Neural cell (in vitro differentiated cells): ENCODE measurements at regions not wholly inside any gene's neighbourhood (a gene's known extent, or its start where the extent isn't known, plus 50 kb on each side); places are given as distances from the start of the nearest gene placed in this dataset.

Experiments used
- H2AFZ ChIP-seq: fragments of 200-600, 300-800 bp; sonication (generic), shearing (Covaris generic); 2 replicates; pipeline ENCODE4 v1.6.0; 2014; ENCODE audit warnings: low read depth, mild to moderate bottlenecking, antibody characterized with exemption, low read length, moderate library complexity
- H3F3A ChIP-seq: fragments of 200-600 bp; shearing (Covaris generic); 2 replicates; pipeline ENCODE4 v1.6.1; 2016; ENCODE audit warnings: mild to moderate bottlenecking, moderate library complexity, mixed read lengths, antibody characterized with exemption, low read length; ENCODE audit not compliant: insufficient read depth, poor library complexity, severe bottlenecking
- H3K27ac ChIP-seq: fragments of 200-600, 300-800 bp; sonication (generic), shearing (Covaris generic); 2 replicates; pipeline ENCODE4 v1.5.1; 2014; ENCODE audit warnings: mild to moderate bottlenecking, low read length, moderate library complexity
- H3K27me3 ChIP-seq: fragments of 300-800, 200-600 bp; sonication (generic), shearing (Covaris generic); 2 replicates; pipeline ENCODE4 v1.6.0; 2014; ENCODE audit warnings: mild to moderate bottlenecking, low read depth, low read length, moderate library complexity; ENCODE audit not compliant: insufficient read depth
- H3K36me3 ChIP-seq: fragments of 300-800, 200-600 bp; sonication (generic), shearing (Covaris generic); 2 replicates; pipeline ENCODE4 v1.5.1; 2014; ENCODE audit warnings: mild to moderate bottlenecking, antibody characterized with exemption, low read length, moderate library complexity; ENCODE audit not compliant: insufficient read depth
- H3K4me2 ChIP-seq: fragments of 300-800, 200-600 bp; sonication (generic), shearing (Covaris generic); 2 replicates; pipeline ENCODE4 v1.6.0; 2014; ENCODE audit warnings: mild to moderate bottlenecking, low read length
- H3K4me3 ChIP-seq: fragments of 300-800, 200-600 bp; sonication (generic), shearing (Covaris generic); 2 replicates; pipeline ENCODE4 v1.5.1; 2014; ENCODE audit warnings: mild to moderate bottlenecking, low read length, moderate library complexity
- H3K79me2 ChIP-seq: fragments of 200-600 bp; shearing (Covaris generic); replicated peaks from 2 replicates; pipeline ENCODE4 v1.6.0; 2014; ENCODE audit warnings: mild to moderate bottlenecking, low read length, moderate library complexity; ENCODE audit not compliant: insufficient read depth
- H3K9ac ChIP-seq: fragments of 300-800, 200-600 bp; sonication (generic), shearing (Covaris generic); 2 replicates; pipeline ENCODE4 v1.6.1; 2016; ENCODE audit warnings: mild to moderate bottlenecking, low read length, mixed read lengths
- H3K9me2 ChIP-seq: fragments of 200-600 bp; shearing (Covaris generic); 2 replicates; pipeline ENCODE4 v1.6.1; 2016; ENCODE audit warnings: mild to moderate bottlenecking, low read length, mixed read lengths; ENCODE audit not compliant: insufficient read depth
- H3K9me3 ChIP-seq: fragments of 200-600, 300-800 bp; sonication (generic), shearing (Covaris generic); 2 replicates; pipeline ENCODE4 v1.6.1; 2016; ENCODE audit warnings: mild to moderate bottlenecking, mixed run types, low read length, moderate library complexity, mixed read lengths
- H4K20me1 ChIP-seq: fragments of 200-600 bp; shearing (Covaris generic); 2 replicates; pipeline ENCODE4 v1.6.1; 2016; ENCODE audit warnings: mild to moderate bottlenecking, mixed run types; ENCODE audit not compliant: insufficient read depth
- EP300 ChIP-seq: fragments of 450-650 bp; conservative IDR thresholded peaks from 2 replicates; pipeline ENCODE4 v1.6.1; 2014; ENCODE audit warnings: antibody characterized with exemption, mild to moderate bottlenecking, moderate library complexity; ENCODE audit not compliant: poor library complexity, severe bottlenecking
- EZH2 ChIP-seq: fragments of 200-600, 300-800 bp; shearing (Covaris generic), sonication (generic); IDR thresholded peaks from 2 replicates; pipeline ENCODE4 v1.6.1; 2014; ENCODE audit warnings: antibody characterized with exemption, low read length, borderline replicate concordance, mild to moderate bottlenecking; ENCODE audit not compliant: insufficient read depth, poor library complexity, severe bottlenecking
- MXI1 ChIP-seq: fragments of 450-650 bp; conservative IDR thresholded peaks from 2 replicates; pipeline ENCODE4 v1.6.1; 2014; ENCODE audit warnings: antibody characterized with exemption, mild to moderate bottlenecking; ENCODE audit not compliant: poor library complexity, severe bottlenecking
- POLR2AphosphoS5 ChIP-seq: IDR thresholded peaks from 2 replicates; pipeline ENCODE4 v1.6.1; 2012
- RAD21 ChIP-seq: fragments of 450-650 bp; conservative IDR thresholded peaks from 2 replicates; pipeline ENCODE4 v1.6.1; 2014; ENCODE audit warnings: antibody characterized with exemption, mild to moderate bottlenecking, moderate library complexity
- SMC3 ChIP-seq: fragments of 450-650 bp; conservative IDR thresholded peaks from 2 replicates; pipeline ENCODE4 v1.6.1; 2014; ENCODE audit warnings: antibody characterized with exemption, mild to moderate bottlenecking, moderate library complexity; ENCODE audit not compliant: poor library complexity
- TAF1 ChIP-seq: IDR thresholded peaks from 2 replicates; pipeline ENCODE4 v1.6.1; 2012; ENCODE audit warnings: low read depth
- TF ChIP-seq, protein P1 (sequence below): IDR thresholded peaks from 2 replicates; pipeline ENCODE4 v1.6.1; 2012; ENCODE audit warnings: borderline replicate concordance
- TF ChIP-seq, protein P2 (sequence below): fragments of 450-650 bp; IDR thresholded peaks from 2 replicates; pipeline ENCODE4 v1.5.1; 2014; ENCODE audit warnings: antibody characterized with exemption, mild to moderate bottlenecking, moderate library complexity; ENCODE audit not compliant: poor library complexity, severe bottlenecking

DNA sequence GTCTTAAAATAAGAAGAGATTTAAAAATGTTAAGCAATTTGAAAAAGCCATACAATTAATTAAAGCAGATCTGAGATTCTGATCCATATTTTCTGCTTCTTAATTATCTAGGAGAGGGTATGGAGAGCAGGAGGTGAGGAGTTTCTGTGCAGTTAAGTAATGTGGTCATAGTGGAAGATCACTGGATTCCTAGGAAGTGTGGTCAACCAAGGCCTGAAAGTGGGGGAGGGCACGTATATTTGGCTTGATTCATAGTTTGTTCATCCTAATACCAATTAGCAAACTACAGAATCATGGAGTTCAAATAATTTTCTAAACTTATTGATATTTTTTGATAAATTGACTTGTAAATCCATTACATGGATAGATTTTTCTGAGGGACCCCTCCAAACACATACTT, 768.3 kb downstream of the RAPGEF2 start:
- Histone ChIP-seq H3K9me2 (no peaks in the 10 kb centered on the region), H3K79me2 (no peaks in the 10 kb centered on the region), H3K9me3 (no peaks in the 10 kb centered on the region), H4K20me1 (no peaks in the 10 kb centered on the region), H3K9ac (no peak overlapping the region), H2AFZ (no peak overlapping the region), H3K27me3 (no peaks in the 10 kb centered on the region), H3F3A (no peaks in the 10 kb centered on the region), H3K4me2 (no peak overlapping the region), H3K27ac (no peak overlapping the region), H3K4me3 (no peak overlapping the region), H3K36me3 (no peaks in the 10 kb centered on the region)
- no peak for TF ChIP-seq SMC3
- TF ChIP-seq TAF1: no peak
- TF ChIP-seq, protein P1, sequence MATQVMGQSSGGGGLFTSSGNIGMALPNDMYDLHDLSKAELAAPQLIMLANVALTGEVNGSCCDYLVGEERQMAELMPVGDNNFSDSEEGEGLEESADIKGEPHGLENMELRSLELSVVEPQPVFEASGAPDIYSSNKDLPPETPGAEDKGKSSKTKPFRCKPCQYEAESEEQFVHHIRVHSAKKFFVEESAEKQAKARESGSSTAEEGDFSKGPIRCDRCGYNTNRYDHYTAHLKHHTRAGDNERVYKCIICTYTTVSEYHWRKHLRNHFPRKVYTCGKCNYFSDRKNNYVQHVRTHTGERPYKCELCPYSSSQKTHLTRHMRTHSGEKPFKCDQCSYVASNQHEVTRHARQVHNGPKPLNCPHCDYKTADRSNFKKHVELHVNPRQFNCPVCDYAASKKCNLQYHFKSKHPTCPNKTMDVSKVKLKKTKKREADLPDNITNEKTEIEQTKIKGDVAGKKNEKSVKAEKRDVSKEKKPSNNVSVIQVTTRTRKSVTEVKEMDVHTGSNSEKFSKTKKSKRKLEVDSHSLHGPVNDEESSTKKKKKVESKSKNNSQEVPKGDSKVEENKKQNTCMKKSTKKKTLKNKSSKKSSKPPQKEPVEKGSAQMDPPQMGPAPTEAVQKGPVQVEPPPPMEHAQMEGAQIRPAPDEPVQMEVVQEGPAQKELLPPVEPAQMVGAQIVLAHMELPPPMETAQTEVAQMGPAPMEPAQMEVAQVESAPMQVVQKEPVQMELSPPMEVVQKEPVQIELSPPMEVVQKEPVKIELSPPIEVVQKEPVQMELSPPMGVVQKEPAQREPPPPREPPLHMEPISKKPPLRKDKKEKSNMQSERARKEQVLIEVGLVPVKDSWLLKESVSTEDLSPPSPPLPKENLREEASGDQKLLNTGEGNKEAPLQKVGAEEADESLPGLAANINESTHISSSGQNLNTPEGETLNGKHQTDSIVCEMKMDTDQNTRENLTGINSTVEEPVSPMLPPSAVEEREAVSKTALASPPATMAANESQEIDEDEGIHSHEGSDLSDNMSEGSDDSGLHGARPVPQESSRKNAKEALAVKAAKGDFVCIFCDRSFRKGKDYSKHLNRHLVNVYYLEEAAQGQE: no peak
- no peak for TF ChIP-seq MXI1
- no peak for TF ChIP-seq RAD21
- TF ChIP-seq EP300: no peak
- TF ChIP-seq POLR2AphosphoS5: no peak
- TF ChIP-seq, protein P2, sequence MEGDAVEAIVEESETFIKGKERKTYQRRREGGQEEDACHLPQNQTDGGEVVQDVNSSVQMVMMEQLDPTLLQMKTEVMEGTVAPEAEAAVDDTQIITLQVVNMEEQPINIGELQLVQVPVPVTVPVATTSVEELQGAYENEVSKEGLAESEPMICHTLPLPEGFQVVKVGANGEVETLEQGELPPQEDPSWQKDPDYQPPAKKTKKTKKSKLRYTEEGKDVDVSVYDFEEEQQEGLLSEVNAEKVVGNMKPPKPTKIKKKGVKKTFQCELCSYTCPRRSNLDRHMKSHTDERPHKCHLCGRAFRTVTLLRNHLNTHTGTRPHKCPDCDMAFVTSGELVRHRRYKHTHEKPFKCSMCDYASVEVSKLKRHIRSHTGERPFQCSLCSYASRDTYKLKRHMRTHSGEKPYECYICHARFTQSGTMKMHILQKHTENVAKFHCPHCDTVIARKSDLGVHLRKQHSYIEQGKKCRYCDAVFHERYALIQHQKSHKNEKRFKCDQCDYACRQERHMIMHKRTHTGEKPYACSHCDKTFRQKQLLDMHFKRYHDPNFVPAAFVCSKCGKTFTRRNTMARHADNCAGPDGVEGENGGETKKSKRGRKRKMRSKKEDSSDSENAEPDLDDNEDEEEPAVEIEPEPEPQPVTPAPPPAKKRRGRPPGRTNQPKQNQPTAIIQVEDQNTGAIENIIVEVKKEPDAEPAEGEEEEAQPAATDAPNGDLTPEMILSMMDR: no peak
- no peak for TF ChIP-seq EZH2

DNA sequence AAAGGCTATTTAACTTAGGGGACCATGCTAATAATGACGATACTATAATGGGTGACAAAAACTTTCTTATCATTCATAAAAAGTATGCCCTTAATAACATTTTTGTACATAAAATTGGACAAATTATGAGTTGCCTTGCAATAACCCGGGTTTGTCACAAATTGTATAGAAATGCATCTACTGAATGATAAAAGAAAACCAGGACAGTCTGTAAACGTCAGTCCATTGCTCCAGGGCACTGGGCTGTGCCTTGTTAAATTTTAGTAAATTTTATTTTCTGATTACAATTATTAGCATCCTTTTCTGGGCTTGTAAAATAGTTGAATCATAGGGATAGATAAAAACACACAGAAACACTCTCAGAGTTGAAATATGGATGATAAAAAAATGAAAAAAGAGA, 778.3 kb downstream of the RAPGEF2 start:
- H3K79me2 ChIP-seq: no peaks in the 10 kb centered on the region
- no peaks in the 10 kb centered on the region for H3K36me3 ChIP-seq
- no peak overlapping the region for H2AFZ ChIP-seq
- no peak overlapping the region for H3K4me3 ChIP-seq
- no peak overlapping the region for H3K9ac ChIP-seq
- no peaks in the 10 kb centered on the region for H3K9me2 ChIP-seq
- no peaks in the 10 kb centered on the region for H4K20me1 ChIP-seq
- no peaks in the 10 kb centered on the region for H3K9me3 ChIP-seq
- no peaks in the 10 kb centered on the region for H3K27me3 ChIP-seq
- no peaks in the 10 kb centered on the region for H3F3A ChIP-seq
- TF ChIP-seq EZH2 (no peak), EP300 (no peak), SMC3 (no peak), RAD21 (no peak), POLR2AphosphoS5 (no peak), TAF1 (no peak), MXI1 (no peak)
- H3K27ac ChIP-seq: no peak overlapping the region
- no peak overlapping the region for H3K4me2 ChIP-seq

DNA sequence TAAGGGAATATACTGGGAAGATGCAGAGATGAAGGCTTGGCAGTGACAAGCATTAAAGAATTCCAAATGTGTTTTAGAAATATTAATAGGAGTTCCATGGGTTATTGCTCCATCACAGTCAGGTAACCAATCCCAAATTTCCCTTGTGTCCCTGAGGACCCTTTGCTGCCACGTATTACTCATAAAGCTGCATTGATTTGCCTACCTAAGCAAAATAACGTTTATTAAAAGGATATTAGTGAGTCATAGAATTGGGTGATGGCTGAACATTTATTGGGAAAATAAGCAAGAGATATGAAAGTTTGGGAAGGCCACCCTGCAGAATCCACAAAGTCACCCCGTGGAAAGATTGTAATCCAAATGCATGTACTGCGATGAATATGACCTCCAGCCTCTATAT, 782.1 kb downstream of the RAPGEF2 start:
- H3K9ac ChIP-seq: no peak overlapping the region
- no peak overlapping the region for H3K4me2 ChIP-seq
- H3K79me2 ChIP-seq: no peaks in the 10 kb centered on the region
- H2AFZ ChIP-seq: no peak overlapping the region
- no peak overlapping the region for H3K27ac ChIP-seq
- no peaks in the 10 kb centered on the region for H3K9me3 ChIP-seq
- H4K20me1 ChIP-seq: no peaks in the 10 kb centered on the region
- H3K27me3 ChIP-seq: no peaks in the 10 kb centered on the region
- H3F3A ChIP-seq: no peaks in the 10 kb centered on the region
- no peaks in the 10 kb centered on the region for H3K36me3 ChIP-seq
- no peak overlapping the region for H3K4me3 ChIP-seq
- no peaks in the 10 kb centered on the region for H3K9me2 ChIP-seq
- TF ChIP-seq RAD21 (no peak), EZH2 (no peak), TAF1 (no peak), EP300 (no peak), MXI1 (no peak), POLR2AphosphoS5 (no peak), SMC3 (no peak)
- TF ChIP-seq, protein P1: no peak
- TF ChIP-seq, protein P2: no peak
